Skin epidermis (tissue), 12 donors: ENCODE measurements at regions not wholly inside any gene's neighbourhood (a gene's known extent, or its start where the extent isn't known, plus 50 kb on each side); places are given as distances from the start of the nearest gene placed in this dataset.

Experiments used
- H3K27ac ChIP-seq, 21 experiments: fragments of 200-600 bp; sonication (generic) in 11 of 21; one replicate each; pipeline ENCODE4 v1.5.0; 2020; ENCODE audit warnings: mild to moderate bottlenecking in 3 of 21, inconsistent platforms in 2 of 21, moderate library complexity in 2 of 21
- H3K4me3 ChIP-seq, 7 experiments: fragments of 200-600 bp; sonication (generic) in 2 of 7; one replicate each; pipeline ENCODE4 v1.5.0; 2020; ENCODE audit warnings: inconsistent platforms in 2 of 7, mild to moderate bottlenecking in 2 of 7, moderate library complexity in 1 of 7

DNA sequence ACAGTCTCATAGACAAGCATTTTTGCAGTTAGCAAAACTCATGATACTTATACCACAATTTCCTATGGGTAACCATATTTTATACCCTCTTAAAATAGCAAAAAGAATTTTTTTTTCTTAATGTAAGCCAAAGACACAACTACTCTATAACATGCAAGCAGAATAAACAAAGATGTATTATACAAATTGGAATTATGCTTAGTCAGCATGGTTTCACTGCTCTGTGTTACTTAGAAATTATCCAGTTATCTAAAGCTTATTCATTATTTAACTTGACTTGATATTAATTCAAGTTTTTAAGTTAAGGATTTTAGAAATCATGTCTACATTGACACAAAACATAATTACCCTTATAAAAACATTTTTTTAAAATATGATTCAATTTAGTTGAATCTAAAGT is 449.8 kb upstream of the CDH2 start:
- H3K4me3 ChIP-seq: no peak overlapping the region
- no peak overlapping the region for H3K27ac ChIP-seq

DNA sequence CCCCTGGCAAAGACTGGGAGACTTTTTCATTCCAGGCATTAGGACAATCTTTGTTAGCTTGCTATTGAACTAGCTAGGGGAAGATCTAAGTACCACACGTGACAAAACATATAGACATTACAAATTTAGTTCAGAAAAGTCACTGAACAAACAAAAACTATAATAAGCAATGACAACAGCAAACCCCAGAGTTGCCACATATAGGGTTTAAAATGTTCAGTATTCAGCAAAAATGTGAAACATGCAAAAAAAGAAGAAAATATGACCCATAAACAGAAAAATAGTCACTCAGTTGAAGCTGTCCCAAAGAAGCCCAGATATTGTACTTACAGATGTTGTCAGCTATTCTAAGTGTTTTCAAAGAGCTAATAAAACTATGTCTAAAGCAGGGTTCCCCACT is 431.1 kb upstream of the CDH2 start:
- H3K4me3 ChIP-seq: no peak overlapping the region
- H3K27ac ChIP-seq: no peak overlapping the region

DNA sequence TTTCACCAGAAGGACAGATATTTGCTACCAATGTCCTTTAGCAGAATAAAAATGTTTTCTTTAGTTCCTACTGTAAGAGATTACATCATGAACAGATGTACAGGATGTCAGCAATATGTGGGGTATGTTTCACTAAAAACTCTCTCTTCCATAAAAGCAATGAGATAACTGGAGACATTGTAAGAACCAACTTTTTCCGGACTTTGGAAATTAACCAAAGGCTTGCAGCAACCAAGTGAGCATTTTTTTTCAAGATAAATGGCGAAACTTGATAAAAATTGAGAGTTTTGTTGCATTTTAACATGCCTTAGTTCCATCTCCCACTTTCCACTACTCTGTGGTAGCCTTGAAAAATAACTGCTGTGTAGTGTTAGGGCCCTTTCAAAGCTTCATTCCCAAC is 429.8 kb upstream of the CDH2 start:
- no peak overlapping the region for H3K27ac ChIP-seq
- no peak overlapping the region for H3K4me3 ChIP-seq

DNA sequence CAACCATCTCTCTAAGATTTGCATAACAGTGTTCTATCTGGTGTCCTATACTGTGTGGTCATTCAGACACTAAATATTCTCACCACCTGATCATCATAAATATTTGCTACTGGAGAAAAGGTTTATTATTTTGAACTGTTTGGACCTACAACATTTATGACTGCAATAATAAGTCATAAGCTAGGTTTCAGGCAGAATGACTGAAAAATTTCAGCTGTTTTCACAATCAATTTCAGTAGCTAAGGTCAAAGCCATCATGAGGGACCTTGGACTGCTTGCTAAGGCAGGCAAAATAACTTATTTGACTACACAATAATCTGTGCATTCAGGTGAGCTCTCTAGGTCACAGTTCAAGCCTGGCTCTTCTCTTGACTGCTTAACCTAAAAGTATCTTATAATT is 425.5 kb upstream of the CDH2 start:
- H3K27ac ChIP-seq: no peak overlapping the region
- no peak overlapping the region for H3K4me3 ChIP-seq

DNA sequence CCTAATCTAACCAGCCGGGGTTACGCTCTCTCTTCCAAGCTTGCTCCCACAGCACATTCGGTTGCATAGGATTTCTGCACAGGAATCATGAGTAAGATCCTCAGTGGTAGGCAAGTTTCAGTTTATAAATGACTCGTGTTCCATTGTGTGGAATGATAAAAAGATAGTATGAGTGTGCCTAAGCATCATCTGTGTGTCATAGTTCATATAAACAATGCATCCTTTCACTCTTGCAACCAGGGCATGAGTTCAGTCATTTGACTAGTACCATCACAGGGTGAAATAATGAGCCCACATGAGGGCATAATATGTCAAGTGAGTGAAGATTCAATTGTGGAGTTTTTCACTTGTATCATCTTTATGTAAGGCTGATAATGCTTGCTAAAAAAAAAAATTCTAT is 417.1 kb upstream of the CDH2 start:
- H3K4me3 ChIP-seq: no peak overlapping the region
- H3K27ac ChIP-seq: no peak overlapping the region

DNA sequence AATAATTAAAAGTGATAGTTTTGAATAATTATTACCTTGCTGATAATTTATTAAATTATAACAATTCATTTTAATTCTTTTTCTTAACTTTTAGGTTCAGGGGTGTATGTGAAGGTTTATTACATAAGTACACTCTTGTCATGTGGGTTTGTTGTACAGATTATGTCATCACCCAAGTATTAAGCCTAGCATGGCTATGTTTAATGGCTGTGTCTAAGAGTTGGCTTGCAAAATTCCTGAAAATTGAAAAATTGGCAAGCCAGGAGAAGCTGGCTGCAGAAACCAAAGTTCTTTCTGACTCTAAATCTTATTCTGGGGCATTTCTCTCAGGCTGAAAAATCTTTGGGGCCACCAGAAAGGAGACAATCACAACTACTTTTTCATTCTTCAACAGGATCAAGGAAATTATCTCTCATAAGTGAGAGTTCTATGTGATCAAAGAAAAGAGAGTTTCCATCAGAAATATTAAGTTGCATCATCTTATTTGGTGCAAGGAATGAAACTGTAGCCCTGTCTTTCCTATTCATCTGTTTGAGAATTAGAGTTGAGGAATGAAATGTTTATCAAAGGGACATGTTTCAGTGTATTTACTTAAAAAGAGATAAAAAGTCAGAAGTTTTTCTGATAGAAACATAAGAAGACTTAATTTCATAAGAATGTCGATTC is 412.1 kb upstream of the CDH2 start:
- Histone ChIP-seq H3K4me3 (no peak overlapping the region), H3K27ac (no peak overlapping the region)

DNA sequence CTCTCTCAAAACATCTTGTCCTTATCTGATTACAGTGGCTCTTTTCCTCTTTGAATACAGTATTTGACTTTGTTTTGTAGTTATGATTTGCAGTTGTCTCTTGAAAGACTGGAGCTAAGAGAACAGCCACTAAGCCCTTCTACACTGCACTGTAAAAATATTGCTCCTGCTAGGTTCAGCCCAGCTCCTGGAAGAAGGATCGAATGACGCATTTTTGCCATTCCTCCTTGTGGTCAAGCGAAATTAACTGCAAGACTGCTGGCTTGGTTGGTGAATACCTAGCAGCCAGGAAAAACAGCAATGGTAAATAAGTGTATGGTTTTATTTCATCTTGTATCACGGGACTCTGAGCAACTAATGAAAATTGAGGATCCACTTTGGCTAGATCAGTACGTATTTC is 407.8 kb upstream of the CDH2 start:
- Histone ChIP-seq H3K27ac (no peak overlapping the region), H3K4me3 (no peak overlapping the region)

DNA sequence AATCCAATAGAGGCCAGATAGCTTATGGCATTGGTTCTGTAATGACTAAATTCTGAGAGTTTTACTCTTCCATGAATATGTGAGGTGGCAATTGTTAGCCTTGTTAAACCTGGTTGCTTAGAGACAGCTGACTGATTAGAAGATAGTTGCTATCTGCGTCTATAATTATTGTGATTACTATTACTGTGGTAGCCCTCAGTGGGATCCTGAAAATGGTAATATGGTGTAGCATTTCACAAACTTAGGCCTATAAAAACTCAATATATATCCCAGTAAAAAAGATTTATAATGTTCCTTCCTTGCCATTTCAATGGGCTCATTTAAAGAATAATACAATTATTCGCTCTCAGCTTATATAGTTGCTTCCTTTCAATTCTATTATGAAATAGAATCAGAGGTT is 405.8 kb upstream of the CDH2 start:
- no peak overlapping the region for H3K4me3 ChIP-seq
- H3K27ac ChIP-seq: no peak overlapping the region

DNA sequence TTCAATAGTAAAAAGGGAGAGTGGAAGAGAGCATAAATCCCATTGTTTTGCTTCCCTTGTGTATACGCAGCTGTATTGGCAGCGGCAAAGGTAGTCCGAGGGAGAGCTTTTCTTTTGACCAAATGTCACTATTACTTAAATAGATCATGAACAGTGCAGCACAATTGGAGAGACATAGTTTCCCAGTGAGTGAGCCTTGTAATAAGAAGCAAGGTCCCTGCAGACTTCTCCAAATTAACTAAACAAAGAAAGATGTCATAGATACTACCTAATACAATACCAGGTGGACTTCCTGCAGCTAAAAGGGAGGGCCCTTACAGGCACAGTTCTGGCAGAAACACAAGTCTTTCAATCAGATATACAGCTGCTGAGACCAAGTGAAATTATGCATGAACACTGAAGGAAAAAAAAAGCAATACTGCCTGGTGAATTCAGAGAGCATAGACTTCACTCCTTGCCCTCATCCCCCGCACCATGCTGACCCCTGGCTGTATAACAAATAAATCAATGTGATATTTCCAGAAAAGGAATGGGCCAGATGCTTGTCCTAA is 404.7 kb upstream of the CDH2 start:
- no peak overlapping the region for H3K27ac ChIP-seq

DNA sequence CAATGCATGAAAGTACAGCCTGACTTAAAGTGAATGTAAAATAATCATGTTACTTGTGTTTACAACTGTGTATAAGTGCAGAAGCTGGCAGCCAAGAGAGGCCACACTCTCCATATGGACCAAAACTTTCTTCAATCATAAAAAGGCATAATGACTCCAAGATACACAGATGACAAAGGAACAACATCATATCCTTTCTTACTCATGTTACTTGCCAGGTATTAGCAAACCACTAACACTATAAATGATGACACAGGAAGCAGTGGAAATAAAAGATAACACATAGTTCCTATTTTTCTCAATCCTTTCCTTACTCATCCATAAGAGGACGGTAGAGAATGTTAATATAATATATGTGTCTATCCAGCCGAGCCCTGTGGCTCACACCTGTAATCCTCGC is 400.0 kb upstream of the CDH2 start:
- no peak overlapping the region for H3K4me3 ChIP-seq
- no peak overlapping the region for H3K27ac ChIP-seq

More for the DNA sequence above, 404.7 kb upstream of the CDH2 start:
- H3K4me3 ChIP-seq: no peak overlapping the region

DNA sequence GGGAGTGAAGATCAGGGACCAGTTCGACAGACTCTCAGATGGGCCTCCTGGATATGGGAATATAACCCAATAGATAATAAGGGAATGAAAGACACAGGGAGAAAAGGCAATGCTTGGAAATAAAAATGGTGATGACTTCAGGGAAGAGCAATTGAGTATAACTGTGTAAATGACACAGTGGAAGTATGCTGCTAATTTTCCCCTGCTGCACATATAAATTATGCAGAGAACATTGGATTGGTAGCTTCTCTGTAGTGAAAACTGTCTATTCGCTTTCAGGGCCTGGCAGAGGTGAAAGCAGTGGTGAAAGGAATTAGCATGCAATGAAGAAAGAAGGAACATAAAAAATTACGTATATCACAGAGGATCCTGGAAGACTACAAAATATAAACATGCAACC is 398.2 kb upstream of the CDH2 start:
- no peak overlapping the region for H3K27ac ChIP-seq
- H3K4me3 ChIP-seq: no peak overlapping the region

DNA sequence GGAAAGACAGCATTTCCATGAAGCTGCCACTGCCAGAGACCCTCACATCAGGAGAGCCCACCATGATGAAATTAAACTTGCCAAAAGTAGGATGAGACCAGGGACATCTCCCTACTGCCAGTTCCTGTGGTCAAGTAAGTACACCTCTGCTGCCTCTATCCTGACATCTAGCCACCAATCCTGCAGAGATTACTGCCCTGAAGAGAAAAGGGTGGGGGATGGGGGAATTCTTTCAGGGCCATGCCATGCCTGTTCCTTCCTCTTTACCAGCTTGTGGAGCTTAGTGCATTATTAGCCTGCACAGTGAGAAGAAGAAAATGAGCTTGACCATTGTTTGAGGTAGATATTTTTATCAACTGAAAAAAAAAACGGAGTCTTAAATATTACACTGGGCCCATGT is 397.2 kb upstream of the CDH2 start:
- H3K4me3 ChIP-seq: no peak overlapping the region
- no peak overlapping the region for H3K27ac ChIP-seq

DNA sequence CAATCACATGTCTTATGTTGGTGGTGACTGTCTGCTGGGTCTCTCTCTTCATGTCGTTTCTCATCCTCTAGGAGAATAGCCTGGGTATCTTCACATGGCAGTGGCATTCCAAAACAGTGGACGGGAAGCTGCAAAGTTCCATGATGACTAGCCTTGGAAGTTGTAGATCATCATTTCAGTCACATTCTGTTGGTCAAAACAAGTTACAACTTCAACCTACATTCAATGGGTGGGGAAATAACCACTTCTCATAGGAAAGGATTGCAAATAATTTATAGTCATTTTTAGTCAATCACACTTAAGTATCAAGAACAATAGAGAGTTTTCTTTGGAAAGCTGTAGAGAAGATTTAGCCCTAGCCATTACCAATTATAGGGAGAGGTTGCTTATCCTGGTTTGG is 395.0 kb upstream of the CDH2 start:
- H3K4me3 ChIP-seq: no peak overlapping the region
- H3K27ac ChIP-seq: no peak overlapping the region

DNA sequence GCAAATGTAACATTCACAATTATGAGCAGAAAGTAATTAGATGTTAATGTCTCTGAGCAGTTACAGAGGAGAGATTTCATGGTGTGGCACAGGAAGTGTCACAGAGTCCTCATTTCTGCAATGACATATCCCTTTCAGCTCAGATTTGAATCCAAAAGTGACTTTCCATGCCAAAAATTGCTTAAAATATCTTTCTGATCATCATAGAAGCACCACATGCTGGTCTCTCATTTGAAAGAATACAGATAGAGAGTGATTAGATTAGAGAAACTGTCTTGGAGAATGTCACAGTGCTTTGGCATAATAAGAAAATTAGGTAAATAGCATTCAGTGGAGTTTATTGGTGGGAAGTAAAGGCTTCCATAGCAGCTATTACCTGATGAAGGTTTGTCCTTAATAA is 383.4 kb upstream of the CDH2 start:
- H3K4me3 ChIP-seq: no peak overlapping the region
- H3K27ac ChIP-seq: no peak overlapping the region

DNA sequence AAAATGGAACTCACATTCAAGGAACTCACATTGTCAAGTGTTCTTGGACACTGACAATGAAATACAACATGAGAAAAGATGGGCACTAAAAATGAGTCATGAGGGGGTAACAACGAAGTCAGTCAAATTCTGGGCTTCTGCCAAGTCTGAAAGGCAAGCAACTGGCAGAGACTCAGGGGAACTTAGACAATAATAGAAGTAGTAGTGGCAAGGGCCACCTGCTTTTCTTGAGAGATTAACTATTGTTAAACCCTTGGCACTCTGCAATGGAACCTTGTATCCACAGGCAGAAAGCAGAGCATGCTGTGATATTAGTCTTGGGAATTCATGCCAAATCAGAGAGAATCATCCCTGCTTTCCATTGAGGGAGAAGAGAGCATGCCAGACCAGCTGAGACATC is 382.6 kb upstream of the CDH2 start:
- no peak overlapping the region for H3K4me3 ChIP-seq
- no peak overlapping the region for H3K27ac ChIP-seq

DNA sequence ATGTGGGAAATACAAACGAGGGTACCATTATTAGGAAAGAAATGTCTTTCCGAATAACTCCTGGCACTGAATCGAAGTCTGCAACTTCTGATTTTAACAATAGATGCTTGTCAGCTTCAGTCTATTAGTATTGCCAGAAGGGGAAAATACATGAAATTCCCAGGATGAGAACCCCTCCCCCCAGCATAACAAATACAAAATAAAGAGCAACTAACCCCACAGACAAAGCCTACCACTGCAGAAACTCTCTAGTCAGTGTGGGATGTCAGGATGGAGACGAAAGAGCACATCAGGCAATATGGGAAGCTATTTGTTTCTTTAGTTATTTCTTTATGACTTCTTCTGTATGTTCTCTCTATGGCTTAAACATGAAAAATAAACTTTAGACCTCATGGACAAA is 365.0 kb upstream of the CDH2 start:
- H3K4me3 ChIP-seq: no peak overlapping the region

DNA sequence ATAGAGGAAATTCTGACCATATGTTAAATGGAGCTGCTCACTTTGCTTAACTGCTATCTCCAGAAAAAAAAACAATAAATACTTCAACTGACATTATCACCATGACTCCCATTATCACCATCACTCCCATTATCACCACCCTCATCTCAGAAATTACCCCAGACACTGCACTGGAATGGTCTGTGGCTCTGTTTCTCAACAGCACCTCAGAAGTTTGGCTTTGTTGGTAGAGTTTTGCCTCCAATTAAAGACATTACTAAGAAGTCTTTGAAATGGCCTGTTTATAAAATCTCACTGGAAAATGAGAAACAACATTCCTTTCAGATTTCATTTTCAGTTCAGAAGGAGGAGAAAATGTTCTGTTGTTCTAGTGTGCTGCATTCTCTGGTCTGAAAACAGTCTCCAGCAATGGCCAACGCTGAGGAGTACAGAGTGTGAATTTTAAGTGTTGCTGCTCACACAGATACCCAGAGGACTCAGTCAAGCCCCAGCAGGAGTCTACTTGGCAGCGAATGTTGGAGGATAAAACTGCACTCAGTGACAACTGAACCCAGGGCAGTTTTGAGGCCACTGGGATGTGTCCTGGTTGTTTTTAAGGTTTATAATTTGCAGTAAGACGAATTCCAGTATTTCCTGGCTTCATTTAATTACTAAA is 364.5 kb upstream of the CDH2 start:
- Histone ChIP-seq H3K4me3 (no peak overlapping the region), H3K27ac (no peak overlapping the region)

More for the DNA sequence above, 365.0 kb upstream of the CDH2 start:
- H3K27ac ChIP-seq: no peak overlapping the region

DNA sequence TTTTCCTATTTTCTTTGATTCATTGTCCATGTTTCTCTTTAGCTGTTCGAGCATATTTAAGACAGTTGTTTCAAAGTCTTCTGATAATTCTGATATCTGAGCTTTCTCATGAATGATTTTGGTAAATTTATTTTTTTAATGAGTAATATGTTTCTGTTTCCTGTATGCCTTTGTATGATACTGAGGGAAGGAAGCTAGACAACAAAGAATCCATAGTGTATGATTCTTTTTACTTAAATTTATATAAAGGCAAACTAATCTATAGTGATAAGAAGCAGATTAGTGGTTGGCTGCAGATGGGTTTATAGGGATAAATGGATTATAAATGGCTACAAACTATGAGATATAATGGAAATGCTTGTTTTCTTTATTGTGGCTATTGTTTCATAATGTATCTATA is 352.7 kb upstream of the CDH2 start:
- Histone ChIP-seq H3K27ac (no peak overlapping the region), H3K4me3 (no peak overlapping the region)

DNA sequence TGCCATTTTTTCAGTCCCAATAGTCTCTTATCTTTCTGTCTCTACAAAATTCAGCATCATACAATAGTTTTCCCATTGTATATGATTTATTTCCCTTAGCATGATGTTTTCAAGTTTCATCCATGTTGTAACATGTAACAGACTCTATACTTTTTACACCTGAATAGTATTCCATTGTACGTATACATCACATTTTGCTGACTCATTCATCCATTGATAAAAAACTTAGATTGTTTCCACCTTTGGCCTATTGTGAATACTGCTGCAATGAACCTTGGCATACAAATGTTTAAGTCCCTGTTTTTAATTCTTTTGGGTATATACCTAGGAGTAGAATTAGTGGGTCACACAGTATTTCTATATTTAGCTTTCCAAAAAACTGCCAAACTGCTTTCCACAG is 349.3 kb upstream of the CDH2 start:
- no peak overlapping the region for H3K4me3 ChIP-seq
- H3K27ac ChIP-seq: no peak overlapping the region

DNA sequence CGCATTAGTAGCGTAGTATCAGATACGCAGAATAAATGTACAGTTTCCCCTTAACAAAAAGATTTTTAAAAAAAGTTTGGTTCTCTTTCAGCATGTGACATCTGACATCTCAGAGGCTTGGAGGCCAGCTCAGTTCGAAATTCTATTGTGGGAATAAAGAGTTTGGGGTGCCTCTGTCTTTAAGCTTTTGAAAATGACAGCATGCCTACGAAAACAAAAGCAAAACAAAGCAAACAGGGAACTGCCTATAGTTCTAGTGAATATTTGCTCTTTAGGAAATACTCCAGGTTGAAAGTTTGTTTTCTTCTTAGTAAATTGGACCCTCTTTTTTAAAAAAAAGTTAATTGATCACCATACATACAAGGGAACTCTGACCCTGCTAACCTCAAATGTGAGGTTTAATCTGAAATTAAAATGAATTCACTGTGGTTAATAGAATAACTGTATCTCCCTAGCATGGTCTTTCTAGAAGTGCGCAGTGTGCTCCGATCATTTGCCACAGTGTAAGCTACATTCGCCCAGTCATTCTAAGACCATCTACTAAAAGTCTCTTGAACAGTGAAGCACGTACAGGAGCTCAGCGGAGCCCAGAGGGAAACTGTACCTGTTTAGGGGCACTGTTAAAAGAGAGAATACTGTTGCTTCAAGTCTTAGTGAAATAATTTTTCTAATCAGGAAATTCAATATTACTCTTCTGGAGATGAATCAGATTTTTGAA is 347.0 kb upstream of the CDH2 start:
- H3K27ac ChIP-seq: no peak overlapping the region
- H3K4me3 ChIP-seq: no peak overlapping the region

DNA sequence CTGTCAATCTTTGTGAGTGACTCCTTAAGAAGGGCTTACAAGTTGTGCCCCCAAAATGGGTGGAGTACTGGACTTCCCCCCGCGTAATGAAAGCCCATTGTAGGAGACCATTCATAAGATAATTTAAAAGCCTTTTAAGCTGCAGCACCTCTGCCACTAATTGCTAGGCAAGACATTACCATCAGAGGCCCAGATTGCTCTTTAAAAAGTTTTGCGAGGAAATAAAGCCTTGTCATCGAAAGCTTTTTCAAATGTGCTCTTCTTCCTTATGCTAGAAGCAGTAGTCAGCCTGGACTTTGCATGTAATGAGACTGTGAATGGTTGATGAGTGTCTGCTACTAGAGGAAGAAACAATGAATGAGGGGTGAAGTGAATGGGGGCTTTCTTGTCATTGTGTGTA is 345.3 kb upstream of the CDH2 start:
- Histone ChIP-seq H3K4me3 (no peak overlapping the region), H3K27ac (no peak overlapping the region)
